ENCODE measurements at regions not wholly inside any gene's neighbourhood (a gene's known extent, or its start where the extent isn't known, plus 50 kb on each side); places are given as distances from the start of the nearest gene placed in this dataset.

GRCh38 chr11:70872299-70872698, 380.1 kb downstream of the SHANK2 start:
- ChIA-PET RAD21 (ENCODE audit: low non-redundant PET in 1 of 2, low total read pairs in 2 of 2, uncharacterized antibody in 2 of 2, unreplicated experiment in 2 of 2) (no interaction called here), POLR2A (no interaction called here), CTCF (no interaction called here)
- no peak for DNase-seq (ENCODE audit: low read depth, low spot score)
- H3K4me2 ChIP-seq (ENCODE audit: low read length): no peak overlapping the region
- no peaks in the 10 kb centered on the region for H3K36me3 ChIP-seq (ENCODE audit: control insufficient read depth in 1 of 2, insufficient read depth in 2 of 2, low read length in 2 of 2)
- no peaks in the 10 kb centered on the region for H3K79me2 ChIP-seq (ENCODE audit: insufficient read depth, low read length)
- intact Hi-C loops (cut with micrococcal nuclease): no loop called here
- no peak overlapping the region for H3K4me3 ChIP-seq (replicated peaks in 1 of 2; ENCODE audit: low read depth in 1 of 2, low read length in 2 of 2)
- no peak overlapping the region for H3K27ac ChIP-seq (ENCODE audit: low read depth, low read length)
- H2AFZ ChIP-seq (ENCODE audit: low read depth, low read length, poor library complexity, severe bottlenecking): no peak overlapping the region
- no peak overlapping the region for H3K9ac ChIP-seq (ENCODE audit: low read length)
- TF ChIP-seq EZH2phosphoT487 (IDR thresholded peaks at IDR 0.05; ENCODE audit: borderline replicate concordance): no peak
- TF ChIP-seq SIN3A (IDR thresholded peaks at IDR 0.05; ENCODE audit: low read depth): no peak
- no peak for TF ChIP-seq ELF1 (IDR thresholded peaks at IDR 0.05; ENCODE audit: borderline replicate concordance, low read depth)
- no peak for TF ChIP-seq ATF3 (IDR thresholded peaks at IDR 0.05)
- no peak for TF ChIP-seq ZNF274 (IDR thresholded peaks at IDR 0.05; ENCODE audit: low read depth, low read length)
- TF ChIP-seq RAD21 (IDR thresholded peaks at IDR 0.05; ENCODE audit: low read depth): no peak
- no peak for TF ChIP-seq EZH2 (IDR thresholded peaks at IDR 0.05)
- TF ChIP-seq TCF7L2 (IDR thresholded peaks at IDR 0.05; ENCODE audit: borderline replicate concordance, extremely low read depth, insufficient read depth, insufficient read length): no peak
- TF ChIP-seq POLR2AphosphoS5 (IDR thresholded peaks at IDR 0.05; ENCODE audit: low read depth, low read length): no peak
- TF ChIP-seq CTCF (IDR thresholded peaks at IDR 0.05 in 2 of 3, conservative IDR thresholded peaks at IDR 0.05 in 1 of 3; ENCODE audit: borderline replicate concordance in 1 of 3, insufficient read depth in 1 of 3, low read depth in 2 of 3, low read length in 2 of 3): no peak
- no peak for TF ChIP-seq SRF (IDR thresholded peaks at IDR 0.05; ENCODE audit: low read depth)
- no peak for ATAC-seq
- H3K4me1 ChIP-seq (ENCODE audit: control insufficient read depth in 1 of 2, insufficient read depth in 2 of 2, low read length in 2 of 2): no peaks in the 10 kb centered on the region
- no peaks in the 10 kb centered on the region for H4K20me1 ChIP-seq (ENCODE audit: insufficient read depth)
- BruUV-seq (replicated peaks): no TSS peak
- no peaks in the 10 kb centered on the region for H3K27me3 ChIP-seq (ENCODE audit: insufficient read depth, low read length)
- no peaks in the 10 kb centered on the region for H3K9me2 ChIP-seq (ENCODE audit: insufficient read depth)
- no peaks in the 10 kb centered on the region for H3K9me3 ChIP-seq (ENCODE audit: control insufficient read depth in 1 of 2, insufficient read depth in 1 of 2, low read depth in 1 of 2, low read length in 2 of 2)
